VCaP (cell line): ENCODE measurements at regions not wholly inside any gene's neighbourhood (a gene's known extent, or its start where the extent isn't known, plus 50 kb on each side); places are given as distances from the start of the nearest gene placed in this dataset.

Source experiments
- H3K27ac ChIP-seq: fragments of 450-650 bp; 2 replicates; pipeline ENCODE4 v1.5.1; 2017
- TF ChIP-seq, protein P1 (sequence below): fragments of 450-650 bp; conservative IDR thresholded peaks from 2 replicates; pipeline ENCODE4 v1.5.1; 2017; ENCODE audit warnings: mild to moderate bottlenecking, moderate library complexity

DNA sequence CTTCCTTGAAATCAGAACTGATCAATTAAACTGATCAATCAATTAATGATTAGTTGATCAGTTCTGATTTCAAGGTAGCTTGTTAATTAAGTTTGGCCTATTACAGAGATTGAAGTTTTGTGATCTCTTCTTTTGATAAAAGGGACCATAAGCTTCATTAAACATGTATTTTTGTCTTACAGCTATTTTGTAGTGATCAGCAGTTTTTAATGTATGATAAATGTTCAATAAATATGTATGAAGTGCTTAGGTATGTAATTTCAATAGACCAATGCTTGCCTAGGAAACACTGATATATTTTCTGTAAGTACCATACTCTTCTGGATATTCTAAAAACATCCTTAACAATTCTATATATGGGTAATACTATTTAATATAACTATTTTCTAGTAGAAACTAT, 569.6 kb downstream of the BRINP3 start:
- TF ChIP-seq, protein P1, sequence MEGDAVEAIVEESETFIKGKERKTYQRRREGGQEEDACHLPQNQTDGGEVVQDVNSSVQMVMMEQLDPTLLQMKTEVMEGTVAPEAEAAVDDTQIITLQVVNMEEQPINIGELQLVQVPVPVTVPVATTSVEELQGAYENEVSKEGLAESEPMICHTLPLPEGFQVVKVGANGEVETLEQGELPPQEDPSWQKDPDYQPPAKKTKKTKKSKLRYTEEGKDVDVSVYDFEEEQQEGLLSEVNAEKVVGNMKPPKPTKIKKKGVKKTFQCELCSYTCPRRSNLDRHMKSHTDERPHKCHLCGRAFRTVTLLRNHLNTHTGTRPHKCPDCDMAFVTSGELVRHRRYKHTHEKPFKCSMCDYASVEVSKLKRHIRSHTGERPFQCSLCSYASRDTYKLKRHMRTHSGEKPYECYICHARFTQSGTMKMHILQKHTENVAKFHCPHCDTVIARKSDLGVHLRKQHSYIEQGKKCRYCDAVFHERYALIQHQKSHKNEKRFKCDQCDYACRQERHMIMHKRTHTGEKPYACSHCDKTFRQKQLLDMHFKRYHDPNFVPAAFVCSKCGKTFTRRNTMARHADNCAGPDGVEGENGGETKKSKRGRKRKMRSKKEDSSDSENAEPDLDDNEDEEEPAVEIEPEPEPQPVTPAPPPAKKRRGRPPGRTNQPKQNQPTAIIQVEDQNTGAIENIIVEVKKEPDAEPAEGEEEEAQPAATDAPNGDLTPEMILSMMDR: no peak
- H3K27ac ChIP-seq: no peak overlapping the region

DNA sequence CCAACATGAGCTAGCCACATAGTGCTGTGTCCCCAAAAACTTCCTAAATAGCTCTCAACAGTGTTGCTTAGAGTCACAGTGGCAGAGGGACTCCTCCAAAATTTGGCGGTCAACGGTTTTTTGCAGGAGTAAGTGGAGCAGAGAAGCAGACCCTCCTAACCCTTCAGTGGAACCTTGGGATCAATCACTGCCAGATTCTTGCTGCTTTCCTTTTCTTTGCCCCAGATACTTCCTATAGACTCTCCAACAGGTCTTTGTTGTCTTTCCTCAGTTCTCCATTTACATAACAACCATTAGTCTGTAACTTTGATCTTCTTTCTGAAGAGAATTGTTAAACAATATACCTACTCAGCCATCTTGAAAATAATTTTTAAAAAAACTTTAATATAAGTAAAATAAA, 556.1 kb downstream of the BRINP3 start:
- no peak overlapping the region for H3K27ac ChIP-seq
- TF ChIP-seq, protein P1: no peak

DNA sequence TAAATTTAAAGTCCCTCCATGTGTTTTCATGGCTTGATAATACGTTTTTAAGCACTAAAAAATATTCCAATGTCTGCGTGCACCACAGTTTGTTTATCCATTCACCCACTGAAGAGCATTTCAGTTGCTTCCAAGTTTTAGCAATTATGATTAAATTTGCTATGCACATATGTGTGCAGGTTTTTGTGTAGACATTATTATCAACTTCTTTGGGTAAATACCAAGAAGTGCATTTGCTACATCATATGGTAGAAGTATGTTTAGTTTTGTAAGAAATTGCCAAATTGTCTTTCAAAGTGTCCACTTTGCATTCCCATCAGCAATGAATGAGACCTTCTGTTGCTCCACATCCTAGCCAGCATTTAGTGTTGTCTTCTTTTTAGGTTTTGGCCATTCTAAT, 550.0 kb downstream of the BRINP3 start:
- H3K27ac ChIP-seq: no peak overlapping the region
- TF ChIP-seq, protein P1: no peak

DNA sequence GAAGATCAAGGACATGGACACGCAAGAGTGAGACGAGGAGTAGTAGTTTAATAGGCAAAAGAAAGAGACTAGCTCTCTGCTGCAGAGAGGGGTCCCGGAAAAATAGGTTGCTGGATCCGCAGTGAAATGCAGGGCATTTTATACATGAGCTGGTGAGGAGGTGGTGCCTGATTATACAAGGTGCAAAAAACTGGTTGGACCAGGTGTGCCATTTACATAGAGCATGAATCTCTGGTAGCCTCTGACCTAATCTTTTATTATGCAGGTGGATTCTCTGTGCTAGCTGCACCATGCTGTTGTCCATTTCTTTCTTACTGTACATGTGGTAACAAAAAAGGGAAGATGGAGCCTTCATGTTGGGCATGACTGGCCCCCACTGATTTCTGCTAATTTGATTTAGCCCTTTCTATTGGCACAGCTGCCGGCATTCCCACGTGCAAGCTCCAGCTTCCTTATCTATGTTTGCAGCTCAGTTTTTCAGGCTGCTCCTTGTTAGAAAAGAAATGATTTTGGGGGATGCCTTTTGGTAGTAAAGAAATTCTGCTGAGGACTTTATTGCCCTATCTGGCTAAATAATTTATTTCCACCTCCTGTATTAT, 548.1 kb downstream of the BRINP3 start:
- TF ChIP-seq, protein P1: no peak

DNA sequence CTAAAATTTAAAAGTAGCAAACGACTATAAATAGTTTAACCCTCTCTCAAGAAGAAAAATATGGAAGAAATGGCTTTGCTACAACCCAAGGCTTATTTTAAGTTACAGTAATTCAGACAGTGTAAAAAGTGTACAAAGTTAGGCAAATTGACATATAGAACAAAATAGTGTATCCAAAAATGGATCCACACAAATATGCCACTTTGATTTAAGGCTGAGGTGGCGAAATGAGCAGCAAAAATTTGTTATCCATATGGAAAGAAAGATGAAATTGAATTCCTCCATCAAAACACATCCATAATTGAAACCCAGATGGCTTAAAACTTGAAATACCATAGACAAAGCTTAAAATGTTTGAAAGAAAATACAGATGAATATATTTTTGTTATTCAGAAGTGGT, 540.8 kb downstream of the BRINP3 start:
- TF ChIP-seq, protein P1: no peak
- H3K27ac ChIP-seq: no peak overlapping the region

More for the DNA sequence above, 548.1 kb downstream of the BRINP3 start:
- H3K27ac ChIP-seq: no peak overlapping the region

DNA sequence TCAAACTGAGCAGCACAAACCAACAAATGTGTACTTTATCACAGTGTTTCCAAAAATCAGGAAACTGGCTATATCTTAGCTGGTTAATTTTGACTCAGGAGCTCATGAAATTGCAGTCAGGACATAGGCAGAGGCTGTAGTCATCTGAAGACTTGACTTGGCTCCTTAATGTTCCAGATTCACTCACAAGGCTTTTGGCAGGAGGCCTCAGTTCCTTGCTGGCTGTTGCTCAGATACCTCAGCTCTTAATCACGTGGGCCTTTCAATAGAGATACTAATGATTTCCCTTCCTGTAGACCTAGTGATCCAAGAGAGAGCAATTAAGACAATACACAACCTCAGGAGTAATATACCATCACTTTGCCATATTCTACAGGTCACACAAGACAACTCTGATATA, 537.7 kb downstream of the BRINP3 start:
- TF ChIP-seq, protein P1: no peak
- no peak overlapping the region for H3K27ac ChIP-seq

DNA sequence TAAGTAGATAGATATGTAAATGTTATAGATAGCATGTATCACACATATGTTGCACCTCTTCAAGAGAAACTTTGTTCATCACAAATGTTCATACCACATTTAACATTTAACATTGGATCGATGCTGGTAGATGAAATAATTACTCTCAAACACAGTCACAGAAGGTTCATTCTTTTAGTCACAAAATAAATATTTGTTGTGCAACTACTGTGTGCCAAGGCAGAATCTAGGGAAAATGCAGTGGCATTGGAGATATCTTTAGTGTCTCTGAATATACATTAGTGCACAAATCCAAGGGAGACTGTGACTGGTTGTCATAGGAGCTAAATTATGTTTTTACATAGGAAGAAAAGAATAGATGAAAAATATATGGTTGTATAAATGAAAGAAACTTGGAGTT, 535.7 kb downstream of the BRINP3 start:
- TF ChIP-seq, protein P1: no peak
- no peak overlapping the region for H3K27ac ChIP-seq
